Mesenchymal stem cell (in vitro differentiated cells and primary cell): ENCODE measurements at regions not wholly inside any gene's neighbourhood (a gene's known extent, or its start where the extent isn't known, plus 50 kb on each side); places are given as distances from the start of the nearest gene placed in this dataset.

Source experiments
- DNase-seq: peaks from one replicate; pipeline ENCODE4 v3.0.0-alpha.2; 2013
- H2AFZ ChIP-seq: one replicate; pipeline ENCODE4 v1.6.1; 2013; ENCODE audit warnings: low read depth, mild to moderate bottlenecking, control low read depth, inconsistent platforms, low read length, moderate library complexity
- H2AK5ac ChIP-seq: 2 replicates; pipeline ENCODE4 v1.6.1; 2013; ENCODE audit warnings: low read length, moderate library complexity, mild to moderate bottlenecking, inconsistent platforms; ENCODE audit not compliant: severe bottlenecking
- H2BK120ac ChIP-seq: one replicate; pipeline ENCODE4 v1.6.1; 2013; ENCODE audit warnings: low read depth, mild to moderate bottlenecking, inconsistent platforms, low read length, moderate library complexity
- H2BK12ac ChIP-seq, 2 experiments: one replicate each; pipeline ENCODE4 v1.6.1; 2013; ENCODE audit warnings: inconsistent platforms in 2 of 2, low read length in 2 of 2, mild to moderate bottlenecking in 2 of 2, moderate library complexity in 2 of 2, control low read depth in 1 of 2
- H2BK15ac ChIP-seq: one replicate; pipeline ENCODE4 v1.6.1; 2013; ENCODE audit warnings: mild to moderate bottlenecking, low read depth, inconsistent platforms; ENCODE audit not compliant: poor library complexity, severe bottlenecking
- H2BK5ac ChIP-seq: 2 replicates; pipeline ENCODE4 v1.6.1; 2013; ENCODE audit warnings: low read depth, mild to moderate bottlenecking, low read length, control low read depth, inconsistent platforms; ENCODE audit not compliant: poor library complexity, severe bottlenecking
- H3K14ac ChIP-seq, 2 experiments: one replicate each; pipeline ENCODE4 v1.6.1; 2013; ENCODE audit warnings: inconsistent platforms in 2 of 2, low read length in 2 of 2, control low read depth in 1 of 2, mild to moderate bottlenecking in 1 of 2, moderate library complexity in 1 of 2
- H3K18ac ChIP-seq, 2 experiments: one replicate each; pipeline ENCODE4 v1.6.1; 2013; ENCODE audit warnings: inconsistent platforms in 2 of 2, low read length in 2 of 2, control low read depth in 1 of 2, low read depth in 1 of 2, mild to moderate bottlenecking in 1 of 2
- H3K23ac ChIP-seq, 2 experiments: one replicate each; pipeline ENCODE4 v1.6.1; 2013; ENCODE audit warnings: inconsistent platforms in 2 of 2, low read length in 2 of 2, mild to moderate bottlenecking in 2 of 2, moderate library complexity in 2 of 2, control low read depth in 1 of 2
- H3K27ac ChIP-seq: 2 replicates; pipeline ENCODE4 v1.5.1; 2013; ENCODE audit warnings: mild to moderate bottlenecking, moderate library complexity, low read length, control low read depth, inconsistent platforms; ENCODE audit not compliant: poor library complexity, severe bottlenecking
- H3K27me3 ChIP-seq, 2 experiments: 2 replicates each; pipeline versions ENCODE4 v1.6.1 to v1.7.0; 2013; ENCODE audit warnings: low read length in 2 of 2, mild to moderate bottlenecking in 2 of 2, moderate library complexity in 2 of 2, control low read depth in 1 of 2, inconsistent platforms in 1 of 2; ENCODE audit not compliant: control insufficient read depth in 1 of 2, insufficient read depth in 1 of 2
- H3K36me3 ChIP-seq, 2 experiments: 2 replicates each; pipeline versions ENCODE4 v1.6.1 to v1.7.0; 2013; ENCODE audit warnings: low read length in 2 of 2, control low read depth in 1 of 2, inconsistent platforms in 1 of 2, low read depth in 1 of 2, mild to moderate bottlenecking in 1 of 2; ENCODE audit not compliant: insufficient read depth in 2 of 2, control insufficient read depth in 1 of 2
- H3K4ac ChIP-seq, 2 experiments: one replicate each; pipeline ENCODE4 v1.6.1; 2013; ENCODE audit warnings: inconsistent platforms in 2 of 2, low read length in 2 of 2, mild to moderate bottlenecking in 2 of 2, moderate library complexity in 2 of 2, control low read depth in 1 of 2, low read depth in 1 of 2
- H3K4me1 ChIP-seq: 2 replicates; pipeline ENCODE4 v1.6.1; 2013; ENCODE audit warnings: low read depth, low read length, control low read depth; ENCODE audit not compliant: control insufficient read depth, insufficient read depth
- H3K4me2 ChIP-seq: 2 replicates; pipeline ENCODE4 v1.6.1; 2013; ENCODE audit warnings: low read length, mild to moderate bottlenecking, inconsistent platforms; ENCODE audit not compliant: poor library complexity, severe bottlenecking
- H3K4me3 ChIP-seq, 2 experiments: 2 replicates each; pipeline versions ENCODE4 v1.5.1 to v1.7.0; 2013; ENCODE audit warnings: low read length in 2 of 2, mild to moderate bottlenecking in 2 of 2, control low read depth in 1 of 2, low read depth in 1 of 2; ENCODE audit not compliant: insufficient read depth in 1 of 2
- H3K79me1 ChIP-seq: replicated peaks from 2 replicates; pipeline ENCODE4 v1.6.1; 2013; ENCODE audit warnings: mild to moderate bottlenecking, control low read depth, low read length, inconsistent platforms; ENCODE audit not compliant: poor library complexity, severe bottlenecking
- H3K9ac ChIP-seq: 2 replicates; pipeline ENCODE4 v1.7.0; 2013; ENCODE audit warnings: mild to moderate bottlenecking, low read length, moderate library complexity
- H3K9me3 ChIP-seq: 2 replicates; pipeline ENCODE4 v1.7.0; 2013; ENCODE audit warnings: mild to moderate bottlenecking, low read length; ENCODE audit not compliant: control insufficient read depth
- H4K8ac ChIP-seq: one replicate; pipeline ENCODE4 v1.6.1; 2013; ENCODE audit warnings: inconsistent platforms, mild to moderate bottlenecking, low read length, moderate library complexity
- H4K91ac ChIP-seq: one replicate; pipeline ENCODE4 v1.6.1; 2013; ENCODE audit warnings: mild to moderate bottlenecking, low read length, inconsistent platforms
- WGBS: methylation state at CpG from one replicate; pipeline ENCODE4 v1.1.7; 2013; ENCODE audit warnings: mixed read lengths; 5-methylcytosine and 5-hydroxymethylcytosine counted together

DNA sequence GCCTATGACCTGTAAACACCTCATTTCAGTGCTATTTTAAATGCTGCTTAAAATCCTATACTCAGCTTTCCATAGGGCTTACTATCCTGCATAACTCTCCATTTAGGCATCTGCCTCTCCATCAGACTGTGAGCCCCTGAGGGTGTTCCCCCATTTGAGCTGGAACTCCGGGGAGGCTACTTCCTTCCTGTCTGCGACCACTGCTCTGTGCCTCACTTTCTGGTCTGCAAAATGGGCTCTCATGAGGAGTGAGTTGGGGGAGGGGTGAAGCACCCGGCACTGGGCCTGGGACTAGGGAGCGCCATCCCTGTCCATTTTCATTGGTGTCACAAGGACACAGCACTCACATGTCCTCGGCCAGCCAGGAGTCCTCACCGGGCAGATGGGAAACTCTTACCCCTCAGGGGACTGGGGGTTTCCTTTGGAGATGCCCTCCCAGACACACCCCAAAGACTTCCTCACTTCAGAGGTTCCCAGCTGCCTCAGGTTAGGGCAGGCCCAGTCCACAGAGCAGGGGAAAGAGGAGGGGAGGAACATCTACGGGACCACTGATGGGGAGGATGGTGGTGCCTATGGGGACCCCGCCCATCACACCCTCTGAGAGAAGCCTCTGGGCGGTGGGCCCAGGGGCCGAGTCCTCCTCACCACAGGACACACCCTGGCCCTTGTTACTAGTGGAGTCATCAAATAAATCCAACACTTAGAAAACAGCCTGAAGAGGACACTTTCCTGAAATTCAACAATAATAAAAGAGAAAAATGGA, 134.9 kb downstream of the MATN1 start:
- 60% methylated on average over 10 of the region's 10 CpGs for WGBS

DNA sequence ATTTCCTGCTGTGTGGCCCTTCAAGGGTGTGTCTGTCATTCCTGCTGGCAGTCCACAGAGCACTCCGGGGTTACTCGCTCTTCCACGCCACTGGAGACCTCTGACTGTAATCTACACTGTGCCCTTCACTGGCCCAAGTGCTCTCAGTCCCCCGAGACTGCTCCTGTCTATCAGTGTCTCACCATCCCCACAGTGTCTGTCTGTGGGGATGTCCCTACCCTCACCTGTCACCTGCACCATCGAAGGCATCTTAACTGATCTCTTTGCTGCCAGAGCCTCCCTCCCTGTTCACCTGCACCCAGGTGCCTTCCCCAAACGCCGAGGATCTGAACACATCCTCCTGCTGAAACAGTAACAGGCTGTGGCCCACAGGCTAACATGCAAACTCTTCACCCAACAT, 136.7 kb downstream of the MATN1 start:
- Histone ChIP-seq H3K9ac (no peak overlapping the region), H2AFZ (no peak overlapping the region), H3K4me2 (no peak overlapping the region), H3K4me3 (no peak overlapping the region), H4K8ac (no peak overlapping the region), H2BK5ac (no peak overlapping the region), H3K36me3 (no peaks in the 10 kb centered on the region), H2BK15ac (no peak overlapping the region), H3K23ac (no peak overlapping the region), H3K14ac (no peak overlapping the region), H3K27me3 (peaks cover 0 to 5% of the 10 kb centered on the region in 2 experiments), H3K9me3 (no peaks in the 10 kb centered on the region), H2BK12ac (no peak overlapping the region), H3K27ac (no peak overlapping the region), H3K18ac (no peak overlapping the region), H2AK5ac (no peak overlapping the region), H3K4me1 (no peaks in the 10 kb centered on the region), H4K91ac (no peak overlapping the region), H3K79me1 (no peaks in the 10 kb centered on the region), H2BK120ac (no peak overlapping the region), H3K4ac (no peak overlapping the region)
- WGBS = 77% methylated on average over 7 of the region's 7 CpGs
- DNase-seq = no peak

More for the DNA sequence above, 134.9 kb downstream of the MATN1 start:
- Histone ChIP-seq H2AK5ac (no peak overlapping the region), H3K9ac (no peak overlapping the region), H2AFZ (no peak overlapping the region), H3K79me1 (no peaks in the 10 kb centered on the region), H3K36me3 (no peaks in the 10 kb centered on the region), H3K4ac (no peak overlapping the region), H3K18ac (no peak overlapping the region), H3K27ac (no peak overlapping the region), H2BK15ac (no peak overlapping the region), H3K9me3 (no peaks in the 10 kb centered on the region), H3K4me2 (no peak overlapping the region), H3K4me3 (no peak overlapping the region), H3K14ac (no peak overlapping the region), H3K27me3 (peaks cover 0 to 5% of the 10 kb centered on the region in 2 experiments), H2BK5ac (no peak overlapping the region), H2BK120ac (no peak overlapping the region), H4K8ac (no peak overlapping the region), H3K23ac (no peak overlapping the region), H3K4me1 (no peaks in the 10 kb centered on the region), H2BK12ac (no peak overlapping the region), H4K91ac (no peak overlapping the region)
- DNase-seq = no peak

DNA sequence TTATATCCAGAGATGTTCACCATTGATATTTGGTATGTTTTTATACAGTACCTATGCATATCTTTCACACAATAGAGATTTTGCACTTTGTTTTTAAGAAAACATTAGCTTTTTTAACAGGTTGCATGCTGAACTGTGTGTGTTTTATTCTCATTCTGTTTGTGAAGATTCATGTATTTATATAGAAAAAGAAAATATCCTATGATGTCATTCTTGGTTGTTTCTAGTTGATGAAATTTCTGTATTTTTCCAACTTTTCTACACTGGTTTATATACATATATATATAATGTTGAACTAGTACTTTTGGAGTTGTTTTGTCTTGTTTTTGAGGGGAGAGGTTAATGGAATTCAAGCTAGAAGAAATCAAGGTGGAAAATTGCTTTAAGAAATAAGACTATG, 143.8 kb downstream of the MATN1 start:
- H3K9ac ChIP-seq = no peak overlapping the region
- H4K91ac ChIP-seq = no peak overlapping the region
- H3K4me2 ChIP-seq = no peak overlapping the region
- H3K27me3 ChIP-seq = no peaks in the 10 kb centered on the region
- no peak overlapping the region for H2BK120ac ChIP-seq
- no peak overlapping the region for H2BK15ac ChIP-seq
- H3K4ac ChIP-seq = no peak overlapping the region
- H3K23ac ChIP-seq = no peak overlapping the region
- no peak overlapping the region for H3K27ac ChIP-seq
- H2BK12ac ChIP-seq = no peak overlapping the region
- H3K9me3 ChIP-seq = no peaks in the 10 kb centered on the region
- no peaks in the 10 kb centered on the region for H3K79me1 ChIP-seq
- H3K18ac ChIP-seq = no peak overlapping the region
- no peak overlapping the region for H2AK5ac ChIP-seq
- DNase-seq = no peak
- no peak overlapping the region for H2AFZ ChIP-seq
- no peak overlapping the region for H3K14ac ChIP-seq
- no peak overlapping the region for H2BK5ac ChIP-seq
- no peak overlapping the region for H4K8ac ChIP-seq
- H3K4me1 ChIP-seq = no peaks in the 10 kb centered on the region
- no peak overlapping the region for H3K4me3 ChIP-seq
- H3K36me3 ChIP-seq = no peaks in the 10 kb centered on the region

DNA sequence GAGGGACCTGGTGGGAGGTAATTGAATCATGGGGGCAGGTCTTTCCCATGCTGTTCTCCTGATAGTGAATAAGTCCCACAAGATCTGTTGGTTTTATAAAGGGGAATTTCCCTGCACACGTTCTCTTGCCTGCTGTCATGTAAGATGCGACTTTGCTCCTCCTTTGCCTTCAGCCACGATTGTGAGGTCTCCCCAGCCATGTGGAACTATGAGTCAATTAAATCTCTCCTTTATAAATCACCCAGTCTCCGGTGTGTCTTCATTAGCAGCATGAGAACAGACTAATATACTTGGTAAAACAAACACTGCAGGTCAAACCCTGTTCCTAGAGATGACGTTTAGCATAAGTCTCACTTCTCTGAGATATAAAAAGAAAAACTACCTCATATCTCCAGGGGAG, 148.3 kb downstream of the MATN1 start:
- no peak overlapping the region for H2BK15ac ChIP-seq
- no peak overlapping the region for H2BK5ac ChIP-seq
- no peak overlapping the region for H2AFZ ChIP-seq
- no peaks in the 10 kb centered on the region for H3K4me1 ChIP-seq
- H3K27ac ChIP-seq = no peak overlapping the region
- whole genome bisulfite sequencing = 69% methylated on average over 5 of the region's 5 CpGs
- H3K18ac ChIP-seq = no peak overlapping the region
- H2BK12ac ChIP-seq = no peak overlapping the region
- no peaks in the 10 kb centered on the region for H3K79me1 ChIP-seq
- H3K14ac ChIP-seq = no peak overlapping the region
- no peak overlapping the region for H4K91ac ChIP-seq
- H3K9me3 ChIP-seq = no peaks in the 10 kb centered on the region
- no peak overlapping the region for H4K8ac ChIP-seq
- no peak for DNase-seq
- no peak overlapping the region for H2AK5ac ChIP-seq
- H3K36me3 ChIP-seq = no peaks in the 10 kb centered on the region
- H3K27me3 ChIP-seq = peaks cover 0 to 3% of the 10 kb centered on the region in 2 experiments
- no peak overlapping the region for H3K9ac ChIP-seq
- H3K4me3 ChIP-seq = no peak overlapping the region
- H2BK120ac ChIP-seq = no peak overlapping the region
- no peak overlapping the region for H3K4me2 ChIP-seq
- H3K4ac ChIP-seq = no peak overlapping the region
- H3K23ac ChIP-seq = no peak overlapping the region
